GM18498 (cell line): ENCODE measurements at regions not wholly inside any gene's neighbourhood (a gene's known extent, or its start where the extent isn't known, plus 50 kb on each side); places are given as distances from the start of the nearest gene placed in this dataset.
"Not testable (repeated sequence)": the region's sequence is repeated elsewhere in the genome, so short reads cannot be mapped to it uniquely, and the experiment has no call there.

Source experiments
- ATAC-seq: cut with Tn5 transposase; IDR thresholded peaks from one replicate; pipeline ENCODE4 v1.9.1; 2021; ENCODE audit warnings: mild to moderate bottlenecking, moderate library complexity; ENCODE audit not compliant: unreplicated experiment

- no peak for ATAC-seq
Measured at GRCh38 chr2:41241325-41242000, 789.6 kb upstream of the SLC8A1 start.

DNA sequence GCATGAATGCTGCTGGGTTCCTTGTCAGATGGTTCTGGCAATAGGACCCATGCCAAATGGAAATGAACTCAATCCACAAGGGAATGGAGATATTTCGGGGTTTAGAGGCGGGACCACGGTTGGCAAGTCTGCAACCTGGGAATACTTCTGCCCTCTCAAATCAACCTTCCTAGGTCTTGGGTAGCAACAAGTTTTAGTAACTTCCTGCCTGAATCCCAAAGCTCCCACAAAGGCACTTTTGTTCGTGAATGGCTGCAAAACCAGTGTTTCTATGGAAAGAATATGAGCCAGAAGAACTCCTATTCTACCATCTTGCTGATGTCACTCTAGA, 790.1 kb upstream of the SLC8A1 start:
- ATAC-seq: no peak

GRCh38 chr2:41267929-41268659, 779.7 kb upstream of the PKDCC start:
- no peak for ATAC-seq

DNA sequence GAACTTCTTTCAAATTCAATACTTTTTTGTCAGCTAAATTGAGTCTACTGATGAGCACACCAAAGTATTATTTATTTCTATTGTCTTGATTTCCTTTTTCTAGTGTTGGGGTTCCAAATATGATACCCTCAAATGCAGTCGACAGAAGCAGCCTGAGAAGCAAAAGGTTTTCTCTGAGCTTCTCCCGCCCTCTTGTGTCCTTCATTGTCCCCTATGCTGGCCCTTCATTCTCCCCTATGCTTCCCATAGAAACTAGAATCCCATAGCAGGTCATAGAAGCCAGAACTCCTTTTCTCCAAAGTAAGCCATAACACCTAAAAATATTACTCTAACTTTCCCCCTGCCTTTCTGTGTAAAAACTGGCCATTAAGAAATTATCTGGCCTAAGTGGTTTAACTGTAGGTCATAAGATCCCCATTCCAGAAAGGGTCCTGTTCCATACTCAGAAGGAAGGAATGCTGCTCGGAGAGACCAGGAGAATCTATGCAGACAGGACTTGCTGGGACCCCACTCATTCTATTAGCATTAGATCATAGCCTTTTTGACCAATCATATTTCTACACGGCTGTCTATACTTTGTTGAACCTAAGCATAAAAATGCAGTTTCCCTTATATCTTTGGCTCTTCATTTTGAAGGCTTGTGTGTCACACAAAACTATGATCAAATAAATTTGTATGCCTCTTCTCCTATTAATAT, 764.6 kb upstream of the PKDCC start:
- no peak for ATAC-seq

DNA sequence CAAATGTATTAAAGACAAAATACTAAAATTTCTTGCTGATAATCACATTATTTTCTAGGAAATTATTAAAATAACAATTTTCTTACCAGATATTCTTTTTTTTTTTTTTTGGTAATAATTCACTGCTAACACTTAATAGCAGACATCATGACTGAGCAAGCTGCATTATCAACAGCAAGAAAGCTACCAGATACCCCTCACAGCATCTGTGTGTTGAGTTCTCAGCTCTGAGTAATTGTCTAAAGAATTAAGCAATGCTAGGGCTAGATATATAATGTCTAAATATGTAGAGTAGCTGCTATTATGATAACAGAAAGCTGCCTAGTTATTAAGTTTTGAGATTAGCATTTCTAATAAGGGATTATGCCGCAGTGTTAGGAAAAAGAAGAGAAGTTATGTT, 754.3 kb upstream of the PKDCC start:
- ATAC-seq: no peak

DNA sequence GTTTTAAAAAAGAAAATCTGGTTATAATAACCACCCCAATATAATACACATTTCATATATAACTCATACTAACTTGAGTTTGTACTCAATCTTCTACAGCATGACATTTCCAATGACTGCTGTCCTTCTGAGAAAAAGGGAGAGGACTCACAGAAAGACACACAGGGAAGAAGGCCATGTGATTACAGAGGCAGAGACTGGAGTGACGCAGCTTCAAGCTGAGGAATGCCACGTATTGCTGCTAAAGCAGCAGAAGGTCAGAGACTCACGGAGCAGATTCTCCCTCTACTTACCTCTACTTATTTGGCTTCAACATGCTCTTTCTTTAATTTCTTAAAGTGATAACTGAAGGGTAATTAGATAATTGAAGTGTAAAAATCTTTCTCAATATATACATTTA, 753.5 kb upstream of the PKDCC start:
- no peak for ATAC-seq

- ATAC-seq: no peak
Measured at GRCh38 chr2:41313082-41313481, 734.7 kb upstream of the PKDCC start.

GRCh38 chr2:41314511-41315070, 733.2 kb upstream of the PKDCC start:
- ATAC-seq: no peak

DNA sequence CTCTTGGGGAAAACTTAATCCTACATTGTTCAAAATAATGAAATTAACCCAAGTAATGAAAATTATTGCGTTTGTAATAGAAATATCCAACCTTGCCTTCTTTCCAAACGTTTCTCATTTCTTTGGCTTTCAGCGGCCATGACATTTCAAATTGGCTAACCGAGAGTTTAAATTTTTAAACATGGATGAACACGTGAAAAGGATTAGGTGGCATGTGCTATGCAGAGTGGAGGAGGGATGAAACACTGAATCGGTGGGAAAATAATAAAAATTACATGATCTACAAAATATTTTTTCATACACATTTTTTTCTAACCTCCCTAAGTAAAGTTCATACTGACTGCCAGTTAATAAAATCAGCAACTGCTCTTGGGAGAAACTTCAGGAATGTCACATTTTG, 728.4 kb upstream of the PKDCC start:
- no peak for ATAC-seq

DNA sequence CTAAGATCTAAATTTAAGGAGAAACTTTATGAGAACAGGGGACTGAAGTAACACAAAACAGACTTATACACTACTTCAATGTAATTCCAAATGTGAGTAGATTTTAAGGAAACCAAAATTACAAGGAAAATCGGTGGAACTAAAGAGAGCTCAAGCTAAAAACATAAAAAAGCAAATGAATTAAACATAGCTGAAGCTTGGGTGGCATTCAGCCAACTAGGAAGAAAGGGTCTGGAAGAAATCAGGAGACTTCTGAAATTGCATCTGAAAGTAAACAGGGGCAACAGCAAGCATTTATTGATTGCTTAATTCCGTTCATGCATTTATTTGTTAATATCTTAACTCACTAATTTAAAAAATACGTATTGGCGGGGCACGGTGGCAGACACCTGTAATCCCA, 727.3 kb upstream of the PKDCC start:
- no peak for ATAC-seq

DNA sequence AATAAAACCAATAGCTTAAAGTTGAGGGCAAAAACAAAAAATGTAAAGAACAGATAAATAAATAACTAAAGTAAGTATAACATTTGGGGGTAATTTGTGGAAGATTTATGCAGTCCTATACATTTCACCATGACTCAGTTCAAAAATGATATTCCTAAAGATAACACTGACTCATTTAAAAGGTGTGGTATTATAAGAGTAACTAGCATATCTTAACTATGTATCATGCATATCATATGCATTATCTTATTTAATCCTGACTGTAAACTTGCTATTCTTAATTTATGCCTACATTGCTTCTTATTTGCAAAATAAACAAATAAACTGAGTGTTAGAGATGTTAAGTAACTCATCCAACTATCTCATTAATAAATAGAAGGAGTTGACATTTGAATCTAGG, 726.5 kb upstream of the PKDCC start:
- no peak for ATAC-seq

DNA sequence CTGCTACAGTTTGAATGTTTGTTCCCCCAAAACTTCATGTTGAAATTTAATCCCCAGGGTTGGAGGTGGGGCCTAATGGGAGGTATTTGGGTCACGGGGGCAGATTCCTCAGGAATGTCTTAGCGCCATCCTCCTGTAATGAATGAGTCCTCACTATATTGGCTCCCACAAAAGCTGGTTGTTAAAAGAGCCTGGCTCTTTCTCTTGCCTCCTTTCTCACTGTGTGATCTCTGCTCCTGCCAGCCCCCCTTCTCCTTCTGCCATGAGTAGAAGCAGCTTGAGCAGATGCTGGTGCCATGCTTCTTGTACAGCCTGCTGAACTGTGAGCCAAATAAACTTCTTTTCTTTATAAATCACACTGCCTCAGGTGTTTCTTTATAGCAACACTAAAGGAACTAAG, 721.0 kb upstream of the PKDCC start:
- ATAC-seq: no peak

- no peak for ATAC-seq
Measured at GRCh38 chr2:41329040-41329439, 718.8 kb upstream of the PKDCC start.

- no peak for ATAC-seq
Measured at GRCh38 chr2:41334159-41334558, 713.7 kb upstream of the PKDCC start.

GRCh38 chr2:41335573-41335972, 712.2 kb upstream of the PKDCC start:
- not testable (repeated sequence) for ATAC-seq

DNA sequence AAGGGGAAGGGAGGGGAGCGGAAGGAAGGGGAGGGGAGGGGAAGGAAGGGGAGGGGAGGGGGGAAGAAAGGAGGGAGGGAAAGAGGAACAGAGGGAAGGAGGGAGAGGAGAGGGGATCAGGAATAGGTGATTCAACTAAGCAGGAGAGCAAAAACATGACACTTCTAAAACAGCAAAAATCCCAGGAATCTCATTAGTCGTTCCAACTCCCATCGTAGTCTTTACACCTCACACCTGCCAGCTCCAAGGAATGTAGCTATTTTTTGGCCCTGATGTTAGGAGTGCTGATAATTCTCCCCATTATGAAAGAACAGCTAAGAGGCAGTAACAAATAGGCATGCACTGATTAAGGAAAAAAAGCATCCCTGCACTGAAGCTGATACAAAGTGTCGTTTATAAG, 709.9 kb upstream of the PKDCC start:
- no peak for ATAC-seq

GRCh38 chr2:41344529-41344928, 703.3 kb upstream of the PKDCC start:
- no peak for ATAC-seq

DNA sequence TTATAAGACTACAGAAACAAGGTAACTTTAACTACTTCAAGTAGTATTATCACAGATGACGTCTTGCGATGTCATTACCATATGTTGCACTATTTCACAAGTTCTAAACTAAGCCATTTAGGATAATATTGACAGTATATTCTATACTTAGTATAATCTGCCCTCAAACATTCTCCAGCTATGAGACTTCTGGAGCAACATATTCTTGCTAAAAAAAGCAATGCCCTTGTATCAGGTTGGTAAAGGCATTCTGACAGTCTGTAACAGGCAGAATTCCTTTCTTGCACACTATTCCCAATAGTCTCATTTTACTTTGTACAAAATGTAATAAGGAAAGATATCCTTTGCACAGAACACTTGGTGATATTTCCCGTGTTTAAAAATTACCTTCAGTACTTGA, 694.8 kb upstream of the PKDCC start:
- no peak for ATAC-seq

- no peak for ATAC-seq
Measured at GRCh38 chr2:41355794-41356193, 692.0 kb upstream of the PKDCC start.

DNA sequence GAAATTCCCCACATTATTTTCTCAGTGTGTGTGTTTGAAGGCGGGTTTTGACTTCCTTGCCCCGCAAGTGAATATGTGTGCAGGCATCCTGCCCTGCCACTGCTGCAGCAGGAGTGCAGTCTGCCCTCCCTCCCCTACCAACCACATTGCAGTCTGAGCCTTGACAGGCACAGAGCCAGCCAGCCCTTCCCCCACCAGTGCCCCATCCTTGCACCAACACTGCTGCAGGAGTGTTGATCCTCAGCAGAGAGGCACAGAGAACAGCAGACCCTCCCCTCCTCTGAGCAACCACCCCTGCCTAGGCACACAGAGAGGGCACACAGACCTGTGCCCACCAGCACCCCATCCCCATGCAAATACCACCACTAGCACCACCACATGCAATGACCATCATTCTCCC, 683.0 kb upstream of the PKDCC start:
- ATAC-seq: no peak

GRCh38 chr2:41375901-41376300, 671.9 kb upstream of the PKDCC start:
- ATAC-seq: no peak

DNA sequence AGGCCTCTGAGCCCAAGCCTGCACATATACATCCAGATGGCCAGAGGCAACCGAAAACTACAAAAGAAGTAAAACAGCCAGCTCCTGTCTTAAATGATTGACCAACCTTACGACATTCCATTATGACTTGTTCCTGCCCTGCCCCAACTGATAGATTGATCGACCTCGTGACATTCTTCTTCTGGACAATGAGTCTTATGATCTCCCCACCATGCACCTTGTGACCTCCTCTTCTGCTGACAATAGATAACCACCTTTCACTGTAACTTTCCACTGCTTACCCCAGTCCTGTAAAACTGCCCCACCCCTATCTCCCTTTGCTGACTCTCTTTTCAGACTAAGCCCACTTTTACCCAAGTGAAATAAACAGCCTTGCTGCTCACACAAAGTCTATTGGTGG, 670.0 kb upstream of the PKDCC start:
- ATAC-seq: no peak
